ENCODE measurements at regions not wholly inside any gene's neighbourhood (a gene's known extent, or its start where the extent isn't known, plus 50 kb on each side); places are given as distances from the start of the nearest gene placed in this dataset.
A peak's percentile ranks its signal among the peaks of the same experiment; 100 is the strongest.
"Not testable (repeated sequence)": the region's sequence is repeated elsewhere in the genome, so short reads cannot be mapped to it uniquely, and the experiment has no call there.

GRCh38 chr13:30520571-30520970 is 54.8 kb upstream of the HMGB1 start:
- DNase-seq (ENCODE audit: low spot score in 2 of 2) (no peak), ATAC-seq (ENCODE audit: low read depth) (no peak)
- Mint-ChIP-seq H3K36me3 (no peaks in the 10 kb centered on the region), H3K9me3 (no peaks in the 10 kb centered on the region), H3K27ac (no peak overlapping the region), H3K4me3 (no peak overlapping the region), H3K4me1 (no peaks in the 10 kb centered on the region), H3K27me3 (no peaks in the 10 kb centered on the region)

- H3K36me3 Mint-ChIP-seq = no peaks in the 10 kb centered on the region
Measured at GRCh38 chr13:30523211-30523610, 57.5 kb upstream of the HMGB1 start.

GRCh38 chr13:30523817-30524216 is 58.1 kb upstream of the HMGB1 start:
- not testable (repeated sequence) for H3K27ac Mint-ChIP-seq; H3K4me1 Mint-ChIP-seq; H3K36me3 Mint-ChIP-seq; H3K9me3 Mint-ChIP-seq; H3K4me3 Mint-ChIP-seq; H3K27me3 Mint-ChIP-seq; DNase-seq (ENCODE audit: low spot score in 2 of 2); ATAC-seq (ENCODE audit: low read depth)

More at GRCh38 chr13:30523211-30523610, 57.5 kb upstream of the HMGB1 start:
- ATAC-seq (ENCODE audit: low read depth) = no peak
- Mint-ChIP-seq H3K9me3 (no peaks in the 10 kb centered on the region), H3K4me1 (no peaks in the 10 kb centered on the region), H3K27me3 (no peaks in the 10 kb centered on the region), H3K27ac (no peak overlapping the region), H3K4me3 (no peak overlapping the region)
- DNase-seq (ENCODE audit: low spot score in 2 of 2) = no peak

GRCh38 chr13:30525212-30525611 is 59.5 kb upstream of the HMGB1 start:
- not testable (repeated sequence) for DNase-seq (ENCODE audit: low spot score in 2 of 2); H3K4me1 Mint-ChIP-seq; H3K36me3 Mint-ChIP-seq; H3K27ac Mint-ChIP-seq; H3K4me3 Mint-ChIP-seq; ATAC-seq (ENCODE audit: low read depth); H3K27me3 Mint-ChIP-seq; H3K9me3 Mint-ChIP-seq

GRCh38 chr13:30526612-30527495 is 61.1 kb upstream of the HMGB1 start:
- DNase-seq (ENCODE audit: low spot score in 2 of 2) (no peak), ATAC-seq (ENCODE audit: low read depth) (no peak)
- no peak overlapping the region for H3K27ac Mint-ChIP-seq
- no peaks in the 10 kb centered on the region for H3K9me3 Mint-ChIP-seq
- H3K36me3 Mint-ChIP-seq = no peaks in the 10 kb centered on the region
- no peak overlapping the region for H3K4me3 Mint-ChIP-seq
- no peaks in the 10 kb centered on the region for H3K27me3 Mint-ChIP-seq
- no peaks in the 10 kb centered on the region for H3K4me1 Mint-ChIP-seq

- Mint-ChIP-seq H3K27me3 (no peaks in the 10 kb centered on the region), H3K9me3 (no peaks in the 10 kb centered on the region)
Measured at GRCh38 chr13:30529085-30529834, 63.5 kb upstream of the HMGB1 start.

GRCh38 chr13:30535046-30535445 is 69.3 kb upstream of the HMGB1 start:
- no peak for ATAC-seq (ENCODE audit: low read depth)

More at GRCh38 chr13:30529085-30529834, 63.5 kb upstream of the HMGB1 start:
- no peak for DNase-seq (ENCODE audit: low spot score in 2 of 2)
- Mint-ChIP-seq H3K27ac (no peak overlapping the region), H3K4me3 (no peak overlapping the region), H3K4me1 (no peaks in the 10 kb centered on the region), H3K36me3 (no peaks in the 10 kb centered on the region)
- ATAC-seq (ENCODE audit: low read depth) = no peak

GRCh38 chr13:30545320-30545719 is 72.4 kb upstream of the USPL1 start:
- Mint-ChIP-seq H3K9me3 (peaks cover 2% of the 10 kb centered on the region), H3K27me3 (peaks cover 3% of the 10 kb centered on the region), H3K36me3 (peaks cover 3% of the 10 kb centered on the region), H3K4me1 (peaks cover 4% of the 10 kb centered on the region), H3K4me3 (no peak overlapping the region), H3K27ac (no peak overlapping the region)
- no peak for ATAC-seq (ENCODE audit: low read depth)
- no peak for DNase-seq (ENCODE audit: low spot score in 2 of 2)

More at GRCh38 chr13:30535046-30535445, 69.3 kb upstream of the HMGB1 start:
- Mint-ChIP-seq H3K27ac (no peak overlapping the region), H3K4me3 (no peak overlapping the region), H3K27me3 (no peaks in the 10 kb centered on the region), H3K9me3 (no peaks in the 10 kb centered on the region), H3K36me3 (no peaks in the 10 kb centered on the region), H3K4me1 (no peaks in the 10 kb centered on the region)
- DNase-seq (ENCODE audit: low spot score in 2 of 2) = no peak

- not testable (repeated sequence) for H3K27me3 Mint-ChIP-seq, H3K9me3 Mint-ChIP-seq, H3K36me3 Mint-ChIP-seq, H3K4me1 Mint-ChIP-seq, H3K4me3 Mint-ChIP-seq
- ATAC-seq (ENCODE audit: low read depth) (peak; percentile 81), DNase-seq (ENCODE audit: low spot score in 2 of 2) (peak in 1 of 2 donors; percentile 35)
- peak overlapping the region; percentile 80 for H3K27ac Mint-ChIP-seq
Measured at GRCh38 chr13:30548046-30548445, 69.7 kb upstream of the USPL1 start.

GRCh38 chr13:30551189-30551588 is 66.5 kb upstream of the USPL1 start:
- no peaks in the 10 kb centered on the region for H3K27me3 Mint-ChIP-seq
- peaks cover 2% of the 10 kb centered on the region for H3K36me3 Mint-ChIP-seq
- no peak overlapping the region for H3K4me3 Mint-ChIP-seq
- peak in 1 of 2 donors; percentile 14 for DNase-seq (ENCODE audit: low spot score in 2 of 2)
- H3K9me3 Mint-ChIP-seq = peaks cover 2% of the 10 kb centered on the region
- peaks cover 5% of the 10 kb centered on the region for H3K4me1 Mint-ChIP-seq
- ATAC-seq (ENCODE audit: low read depth) = peak; percentile 76
- H3K27ac Mint-ChIP-seq = no peak overlapping the region

GRCh38 chr13:30552567-30552966 is 65.2 kb upstream of the USPL1 start:
- H3K27me3 Mint-ChIP-seq = no peaks in the 10 kb centered on the region
- no peak for ATAC-seq (ENCODE audit: low read depth)
- H3K27ac Mint-ChIP-seq = peak overlapping the region; percentile 2
- H3K9me3 Mint-ChIP-seq = peaks cover 2% of the 10 kb centered on the region
- no peak for DNase-seq (ENCODE audit: low spot score in 2 of 2)
- H3K36me3 Mint-ChIP-seq = peaks cover 6% of the 10 kb centered on the region
- H3K4me1 Mint-ChIP-seq = peaks cover 5% of the 10 kb centered on the region
- H3K4me3 Mint-ChIP-seq = no peak overlapping the region

- peaks cover 12% of the 10 kb centered on the region for H3K36me3 Mint-ChIP-seq
- H3K27me3 Mint-ChIP-seq = peaks cover 4% of the 10 kb centered on the region
- no peak for ATAC-seq (ENCODE audit: low read depth)
- H3K4me1 Mint-ChIP-seq = no peaks in the 10 kb centered on the region
- no peak overlapping the region for H3K27ac Mint-ChIP-seq
- no peaks in the 10 kb centered on the region for H3K9me3 Mint-ChIP-seq
- H3K4me3 Mint-ChIP-seq = no peak overlapping the region
- DNase-seq (ENCODE audit: low spot score in 2 of 2) = no peak
Measured at GRCh38 chr13:30559274-30559673, 58.4 kb upstream of the USPL1 start.

- no peaks in the 10 kb centered on the region for H3K9me3 Mint-ChIP-seq
- peaks cover 10% of the 10 kb centered on the region for H3K36me3 Mint-ChIP-seq
- no peaks in the 10 kb centered on the region for H3K4me1 Mint-ChIP-seq
- peaks cover 4% of the 10 kb centered on the region for H3K27me3 Mint-ChIP-seq
- no peak overlapping the region for H3K27ac Mint-ChIP-seq
- H3K4me3 Mint-ChIP-seq = no peak overlapping the region
- no peak for DNase-seq (ENCODE audit: low spot score in 2 of 2)
- no peak for ATAC-seq (ENCODE audit: low read depth)
Measured at GRCh38 chr13:30560212-30560611, 57.5 kb upstream of the USPL1 start.

- Mint-ChIP-seq H3K27me3 (peaks cover 4% of the 10 kb centered on the region), H3K4me3 (no peak overlapping the region), H3K36me3 (peaks cover 6% of the 10 kb centered on the region), H3K27ac (no peak overlapping the region), H3K4me1 (peaks cover 5% of the 10 kb centered on the region), H3K9me3 (no peaks in the 10 kb centered on the region)
- DNase-seq (ENCODE audit: low spot score in 2 of 2) = no peak
- ATAC-seq (ENCODE audit: low read depth) = no peak
Measured at GRCh38 chr13:30561511-30561910, 56.2 kb upstream of the USPL1 start.

Data from memory B cell (primary cell).